ENCODE measurements at regions not wholly inside any gene's neighbourhood (a gene's known extent, or its start where the extent isn't known, plus 50 kb on each side); places are given as distances from the start of the nearest gene placed in this dataset.
"Not testable (repeated sequence)": the region's sequence is repeated elsewhere in the genome, so short reads cannot be mapped to it uniquely, and the experiment has no call there.

GRCh38 chr2:195094330-195094729 lies 562.7 kb upstream of the SLC39A10 start:
- no peak overlapping the region for H3K27ac ChIP-seq
- TF ChIP-seq POLR2A (IDR thresholded peaks at IDR 0.05), result no peak
- no peak for TF ChIP-seq EP300 (IDR thresholded peaks at IDR 0.05)
- no peak for TF ChIP-seq CTCF (IDR thresholded peaks at IDR 0.05)
- TF ChIP-seq POLR2AphosphoS5 (IDR thresholded peaks at IDR 0.05), result no peak
- H3K4me3 ChIP-seq, result no peak overlapping the region
- peaks cover 4% of the 10 kb centered on the region for H3K9me3 ChIP-seq
- 41% methylated on average over 2 of the region's 2 CpGs for WGBS
- no peaks in the 10 kb centered on the region for H3K4me1 ChIP-seq
- H3K27me3 ChIP-seq, result no peaks in the 10 kb centered on the region
- no peak for DNase-seq (ENCODE audit: low spot score in 2 of 2)
- H3K36me3 ChIP-seq, result no peaks in the 10 kb centered on the region

- Histone ChIP-seq H3K27me3 (no peaks in the 10 kb centered on the region), H3K36me3 (no peaks in the 10 kb centered on the region), H3K4me3 (no peak overlapping the region), H3K9me3 (peaks cover 4% of the 10 kb centered on the region), H3K27ac (no peak overlapping the region), H3K4me1 (no peaks in the 10 kb centered on the region)
- TF ChIP-seq CTCF (IDR thresholded peaks at IDR 0.05) (no peak), POLR2A (IDR thresholded peaks at IDR 0.05) (no peak), EP300 (IDR thresholded peaks at IDR 0.05) (no peak), POLR2AphosphoS5 (IDR thresholded peaks at IDR 0.05) (no peak)
- no peak for DNase-seq (ENCODE audit: low spot score in 2 of 2)
Observed at GRCh38 chr2:195092341-195092740, 564.7 kb upstream of the SLC39A10 start.

- DNase-seq (ENCODE audit: low spot score in 2 of 2); H3K9me3 ChIP-seq; H3K4me1 ChIP-seq; H3K27ac ChIP-seq; H3K27me3 ChIP-seq; H3K36me3 ChIP-seq; H3K4me3 ChIP-seq: not testable (repeated sequence)
- WGBS, result no CpG with 5 or more reads among the region's 13 CpGs
Observed at GRCh38 chr2:195072806-195073205, 584.2 kb upstream of the SLC39A10 start.

GRCh38 chr2:195057001-195057400 lies 600.0 kb upstream of the SLC39A10 start:
- Histone ChIP-seq H3K9me3 (no peaks in the 10 kb centered on the region), H3K27me3 (no peaks in the 10 kb centered on the region), H3K4me1 (no peaks in the 10 kb centered on the region), H3K4me3 (no peak overlapping the region), H3K36me3 (no peaks in the 10 kb centered on the region), H3K27ac (no peak overlapping the region)
- DNase-seq (ENCODE audit: low spot score in 2 of 2), result no peak
- no peak for TF ChIP-seq EP300 (IDR thresholded peaks at IDR 0.05)
- TF ChIP-seq POLR2AphosphoS5 (IDR thresholded peaks at IDR 0.05), result no peak
- TF ChIP-seq CTCF (IDR thresholded peaks at IDR 0.05), result no peak
- TF ChIP-seq POLR2A (IDR thresholded peaks at IDR 0.05), result no peak
- WGBS, result 64% methylated on average over 2 of the region's 2 CpGs

- DNase-seq (ENCODE audit: low spot score in 2 of 2), result no peak
- no peaks in the 10 kb centered on the region for H3K27me3 ChIP-seq
- TF ChIP-seq POLR2AphosphoS5 (IDR thresholded peaks at IDR 0.05), result no peak
- H3K36me3 ChIP-seq, result no peaks in the 10 kb centered on the region
- 84% methylated on average over 2 of the region's 2 CpGs for WGBS
- no peak overlapping the region for H3K27ac ChIP-seq
- no peaks in the 10 kb centered on the region for H3K4me1 ChIP-seq
- H3K9me3 ChIP-seq, result no peaks in the 10 kb centered on the region
- H3K4me3 ChIP-seq, result no peak overlapping the region
Observed at GRCh38 chr2:195055996-195056395, 601.0 kb upstream of the SLC39A10 start.

GRCh38 chr2:195051401-195051800 lies 605.6 kb upstream of the SLC39A10 start:
- no peak for TF ChIP-seq POLR2A (IDR thresholded peaks at IDR 0.05)
- TF ChIP-seq EP300 (IDR thresholded peaks at IDR 0.05), result no peak
- DNase-seq (ENCODE audit: low spot score in 2 of 2), result no peak
- Histone ChIP-seq H3K4me1 (no peaks in the 10 kb centered on the region), H3K4me3 (no peak overlapping the region), H3K9me3 (no peaks in the 10 kb centered on the region), H3K27ac (no peak overlapping the region), H3K36me3 (no peaks in the 10 kb centered on the region), H3K27me3 (no peaks in the 10 kb centered on the region)

GRCh38 chr2:195049372-195050031 lies 607.5 kb upstream of the SLC39A10 start:
- no peaks in the 10 kb centered on the region for H3K27me3 ChIP-seq
- 87% methylated on average over 1 of the region's 1 CpG for WGBS
- H3K4me3 ChIP-seq, result no peak overlapping the region
- H3K36me3 ChIP-seq, result no peaks in the 10 kb centered on the region
- no peaks in the 10 kb centered on the region for H3K9me3 ChIP-seq
- DNase-seq (ENCODE audit: low spot score in 2 of 2), result no peak
- H3K4me1 ChIP-seq, result no peaks in the 10 kb centered on the region
- no peak overlapping the region for H3K27ac ChIP-seq
- no peak for TF ChIP-seq CTCF (IDR thresholded peaks at IDR 0.05)
- TF ChIP-seq POLR2A (IDR thresholded peaks at IDR 0.05), result no peak
- TF ChIP-seq POLR2AphosphoS5 (IDR thresholded peaks at IDR 0.05), result no peak
- no peak for TF ChIP-seq EP300 (IDR thresholded peaks at IDR 0.05)

All from suprapubic skin (tissue), 4 donors.